ENCODE measurements at regions not wholly inside any gene's neighbourhood (a gene's known extent, or its start where the extent isn't known, plus 50 kb on each side); places are given as distances from the start of the nearest gene placed in this dataset.

DNA sequence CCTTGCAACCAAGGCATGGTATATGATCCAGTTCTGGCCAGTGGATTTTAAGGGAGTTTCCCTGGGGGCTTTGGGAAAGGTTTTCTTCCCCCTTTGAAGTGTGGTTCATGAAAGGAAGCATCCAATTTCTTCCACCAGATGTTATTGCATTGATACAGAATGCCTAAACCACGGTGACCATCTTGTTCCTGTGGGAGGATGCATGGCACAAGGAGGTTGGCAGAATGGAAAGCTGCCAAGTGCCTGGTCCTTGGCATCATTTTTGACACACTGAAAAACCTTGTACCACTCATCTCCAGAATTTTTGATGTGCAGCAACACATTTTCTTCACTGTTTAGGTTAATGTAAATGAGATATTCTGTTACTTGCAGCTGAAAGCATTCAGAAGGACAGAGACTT is 55.2 kb upstream of the CXCR4 start:
- H3K27ac ChIP-seq: no peak overlapping the region
- no peak overlapping the region for H2AFZ ChIP-seq
- H3K27me3 ChIP-seq (ENCODE audit: insufficient read depth, low read depth): no peaks in the 10 kb centered on the region
- H3K4me3 ChIP-seq: no peak overlapping the region
- no peaks in the 10 kb centered on the region for H4K20me1 ChIP-seq (ENCODE audit: insufficient read depth)
- no TSS peak for BruUV-seq (replicated peaks)
- no peaks in the 10 kb centered on the region for H3K9me3 ChIP-seq (ENCODE audit: insufficient read depth, low read depth)
- no peak overlapping the region for H3K4me2 ChIP-seq
- H3K4me1 ChIP-seq (replicated peaks; ENCODE audit: insufficient read depth): no peaks in the 10 kb centered on the region
- ChIA-PET CTCF (no interaction called here), POLR2A (ENCODE audit: unreplicated experiment) (no interaction called here)
- H3K79me2 ChIP-seq (ENCODE audit: low read depth): no peaks in the 10 kb centered on the region
- no peak for TF ChIP-seq EZH2 (IDR thresholded peaks at IDR 0.05; ENCODE audit: low read depth)
- TF ChIP-seq, protein P1, sequence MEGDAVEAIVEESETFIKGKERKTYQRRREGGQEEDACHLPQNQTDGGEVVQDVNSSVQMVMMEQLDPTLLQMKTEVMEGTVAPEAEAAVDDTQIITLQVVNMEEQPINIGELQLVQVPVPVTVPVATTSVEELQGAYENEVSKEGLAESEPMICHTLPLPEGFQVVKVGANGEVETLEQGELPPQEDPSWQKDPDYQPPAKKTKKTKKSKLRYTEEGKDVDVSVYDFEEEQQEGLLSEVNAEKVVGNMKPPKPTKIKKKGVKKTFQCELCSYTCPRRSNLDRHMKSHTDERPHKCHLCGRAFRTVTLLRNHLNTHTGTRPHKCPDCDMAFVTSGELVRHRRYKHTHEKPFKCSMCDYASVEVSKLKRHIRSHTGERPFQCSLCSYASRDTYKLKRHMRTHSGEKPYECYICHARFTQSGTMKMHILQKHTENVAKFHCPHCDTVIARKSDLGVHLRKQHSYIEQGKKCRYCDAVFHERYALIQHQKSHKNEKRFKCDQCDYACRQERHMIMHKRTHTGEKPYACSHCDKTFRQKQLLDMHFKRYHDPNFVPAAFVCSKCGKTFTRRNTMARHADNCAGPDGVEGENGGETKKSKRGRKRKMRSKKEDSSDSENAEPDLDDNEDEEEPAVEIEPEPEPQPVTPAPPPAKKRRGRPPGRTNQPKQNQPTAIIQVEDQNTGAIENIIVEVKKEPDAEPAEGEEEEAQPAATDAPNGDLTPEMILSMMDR (conservative IDR thresholded peaks at IDR 0.05): no peak
- H3F3A ChIP-seq (ENCODE audit: insufficient read depth, low read depth): no peaks in the 10 kb centered on the region
- no peak for DNase-seq
- H3K9me2 ChIP-seq (ENCODE audit: insufficient read depth): no peaks in the 10 kb centered on the region
- intact Hi-C loops (cut with micrococcal nuclease; ENCODE audit: unreplicated experiment): no loop called here
- no peaks in the 10 kb centered on the region for H3K36me3 ChIP-seq (ENCODE audit: low read depth)

DNA sequence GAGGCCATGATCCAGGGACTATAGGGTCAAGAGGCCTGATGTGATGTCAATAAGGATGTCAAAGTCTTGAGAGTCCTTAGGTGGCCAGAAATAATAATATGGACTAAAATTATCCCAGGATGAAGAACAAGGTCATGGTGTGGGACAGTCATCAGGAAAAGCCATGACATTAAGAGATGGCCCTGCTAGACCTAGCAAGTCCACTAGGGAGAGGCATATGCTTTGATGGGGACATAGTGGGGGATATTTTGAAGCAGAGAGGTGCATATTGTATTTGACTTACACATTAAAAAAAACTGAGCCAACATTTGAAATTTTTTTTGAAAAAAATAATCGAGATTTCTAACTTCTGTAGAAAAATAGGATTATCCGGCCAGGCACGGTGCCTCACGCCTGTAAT is 53.3 kb upstream of the CXCR4 start:
- BruUV-seq (replicated peaks): no TSS peak
- Histone ChIP-seq H3K27me3 (ENCODE audit: insufficient read depth, low read depth) (no peaks in the 10 kb centered on the region), H3K27ac (no peak overlapping the region), H3K36me3 (ENCODE audit: low read depth) (no peaks in the 10 kb centered on the region), H3K4me2 (no peak overlapping the region), H3K9me2 (ENCODE audit: insufficient read depth) (no peaks in the 10 kb centered on the region), H2AFZ (no peak overlapping the region), H3K4me1 (replicated peaks; ENCODE audit: insufficient read depth) (no peaks in the 10 kb centered on the region), H3K4me3 (no peak overlapping the region), H4K20me1 (ENCODE audit: insufficient read depth) (no peaks in the 10 kb centered on the region), H3F3A (ENCODE audit: insufficient read depth, low read depth) (no peaks in the 10 kb centered on the region), H3K9me3 (ENCODE audit: insufficient read depth, low read depth) (no peaks in the 10 kb centered on the region), H3K79me2 (ENCODE audit: low read depth) (no peaks in the 10 kb centered on the region)
- POLR2A ChIA-PET (ENCODE audit: unreplicated experiment): no interaction called here
- TF ChIP-seq, protein P1 (conservative IDR thresholded peaks at IDR 0.05): no peak
- TF ChIP-seq EZH2 (IDR thresholded peaks at IDR 0.05; ENCODE audit: low read depth): no peak
- no peak for DNase-seq
- CTCF ChIA-PET: no interaction called here
- intact Hi-C loops (cut with micrococcal nuclease; ENCODE audit: unreplicated experiment): no loop called here

DNA sequence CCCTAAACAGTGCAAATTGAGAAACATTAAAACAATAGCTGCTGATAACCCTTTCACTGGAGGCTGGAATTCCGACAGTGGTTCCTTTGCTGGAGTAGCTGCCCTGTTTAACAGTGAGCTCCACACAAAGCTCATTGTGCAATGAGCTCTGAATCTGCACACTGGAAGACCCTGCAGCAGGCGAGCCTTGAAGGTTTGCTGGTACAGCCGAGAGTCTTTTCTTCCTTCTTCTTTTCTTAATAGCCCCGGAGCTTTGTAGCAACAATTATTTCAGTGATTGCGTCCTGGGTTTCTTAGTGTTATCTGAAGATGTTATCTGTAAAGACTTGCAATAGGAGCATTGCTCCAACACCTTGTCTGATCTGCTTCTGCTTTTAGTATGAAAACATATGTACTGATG is 50.8 kb upstream of the CXCR4 start:
- POLR2A ChIA-PET (ENCODE audit: unreplicated experiment): no interaction called here
- TF ChIP-seq, protein P1 (conservative IDR thresholded peaks at IDR 0.05): no peak
- no peak for TF ChIP-seq EZH2 (IDR thresholded peaks at IDR 0.05; ENCODE audit: low read depth)

More for the DNA sequence above, 50.8 kb upstream of the CXCR4 start:
- H2AFZ ChIP-seq: no peak overlapping the region
- H3F3A ChIP-seq (ENCODE audit: insufficient read depth, low read depth): no peaks in the 10 kb centered on the region
- no peaks in the 10 kb centered on the region for H3K27me3 ChIP-seq (ENCODE audit: insufficient read depth, low read depth)
- intact Hi-C loops (cut with micrococcal nuclease; ENCODE audit: unreplicated experiment): no loop called here
- no peaks in the 10 kb centered on the region for H3K9me3 ChIP-seq (ENCODE audit: insufficient read depth, low read depth)
- H3K9me2 ChIP-seq (ENCODE audit: insufficient read depth): no peaks in the 10 kb centered on the region
- H3K79me2 ChIP-seq (ENCODE audit: low read depth): no peaks in the 10 kb centered on the region
- no peaks in the 10 kb centered on the region for H3K4me1 ChIP-seq (replicated peaks; ENCODE audit: insufficient read depth)
- H3K4me3 ChIP-seq: no peak overlapping the region
- no peak for DNase-seq
- no peaks in the 10 kb centered on the region for H3K36me3 ChIP-seq (ENCODE audit: low read depth)
- no TSS peak for BruUV-seq (replicated peaks)
- no peak overlapping the region for H3K27ac ChIP-seq
- no peak overlapping the region for H3K4me2 ChIP-seq
- no peaks in the 10 kb centered on the region for H4K20me1 ChIP-seq (ENCODE audit: insufficient read depth)
- CTCF ChIA-PET: no interaction called here
